ENCODE measurements at regions not wholly inside any gene's neighbourhood (a gene's known extent, or its start where the extent isn't known, plus 50 kb on each side); places are given as distances from the start of the nearest gene placed in this dataset.

GRCh38 chr3:21024563-21024962, 726.4 kb downstream of the ZNF385D start:
- TF ChIP-seq CTCF (IDR thresholded peaks at IDR 0.05), result no peak
- no peak for TF ChIP-seq TCF7L2 (IDR thresholded peaks at IDR 0.05; ENCODE audit: low read depth, low read length)

Measured in Panc1 (cell line).